Fibroblast of upper back skin (primary cell): ENCODE measurements at regions not wholly inside any gene's neighbourhood (a gene's known extent, or its start where the extent isn't known, plus 50 kb on each side); places are given as distances from the start of the nearest gene placed in this dataset.

Experiments used
- DNase-seq: peaks from one replicate; pipeline ENCODE4 v3.0.0-alpha.2; 2013

DNA sequence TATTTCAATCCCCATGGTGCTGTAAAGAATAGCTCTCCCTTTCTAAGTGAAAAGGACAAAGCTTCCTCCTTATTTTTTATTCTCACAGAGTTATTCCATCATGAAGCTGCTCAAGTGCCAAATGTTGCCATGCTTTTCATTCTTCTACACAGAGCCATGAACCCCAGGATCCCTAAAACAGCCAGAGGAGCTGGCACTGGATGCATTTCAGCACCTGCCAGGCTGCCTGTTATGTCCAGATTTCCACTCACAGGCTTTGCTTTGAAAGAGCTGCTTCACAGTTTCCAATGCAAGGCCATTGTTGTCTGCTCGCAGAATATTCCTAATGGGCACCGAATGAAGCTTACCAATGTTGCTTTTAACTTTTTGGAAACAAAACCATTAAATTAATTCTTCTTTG lies 256.2 kb upstream of the NPSR1 start:
- no peak for DNase-seq

DNA sequence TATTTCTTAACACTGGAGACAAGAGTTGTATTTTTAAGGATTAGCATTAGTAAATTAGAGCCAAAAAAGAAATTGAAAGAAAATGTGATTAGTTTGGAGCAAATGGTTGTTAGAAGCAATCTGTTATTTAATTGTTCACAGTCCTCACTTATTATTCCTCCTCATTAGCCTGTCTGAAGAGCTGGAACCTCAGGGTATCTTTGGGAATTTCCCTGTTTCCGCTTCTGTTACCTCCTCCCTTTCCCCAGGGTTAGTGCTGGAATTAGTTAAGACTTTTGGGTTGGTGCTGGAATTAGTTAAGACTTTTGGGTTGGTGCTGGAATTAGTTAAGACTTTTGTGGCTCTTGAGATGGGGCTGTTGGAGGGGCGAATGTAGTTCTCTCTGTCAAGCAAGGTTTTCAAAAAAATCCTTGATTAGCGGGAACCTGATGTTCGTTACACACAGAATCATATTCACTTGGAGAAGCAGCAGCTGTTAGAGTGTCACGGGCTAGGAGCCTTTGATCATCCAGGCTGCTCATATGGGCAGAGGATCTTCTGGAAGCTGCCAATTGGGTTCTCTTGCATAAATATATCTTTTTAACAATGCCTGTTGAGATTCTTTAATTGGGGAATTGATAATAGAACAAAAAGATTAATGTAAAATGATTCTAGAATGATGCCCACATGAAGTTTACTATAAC lies 251.0 kb upstream of the NPSR1 start:
- DNase-seq: no peak

DNA sequence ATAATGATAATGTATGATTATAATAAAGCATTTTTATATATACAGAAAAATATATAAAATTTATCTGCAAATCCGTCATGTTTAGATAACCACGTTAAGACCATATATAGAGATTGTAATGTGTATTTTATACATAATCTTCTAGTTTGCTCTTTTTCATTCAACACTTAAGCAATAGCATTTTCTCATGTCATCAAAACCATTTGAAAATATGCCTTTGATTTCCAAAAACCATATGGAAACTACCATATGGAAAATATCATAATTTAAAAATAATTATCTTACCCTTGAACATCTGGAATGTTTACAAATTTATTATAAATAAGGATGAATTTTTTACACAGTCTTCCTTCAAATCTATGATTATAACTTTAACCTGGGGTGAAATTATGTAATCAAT lies 250.4 kb upstream of the NPSR1 start:
- no peak for DNase-seq

DNA sequence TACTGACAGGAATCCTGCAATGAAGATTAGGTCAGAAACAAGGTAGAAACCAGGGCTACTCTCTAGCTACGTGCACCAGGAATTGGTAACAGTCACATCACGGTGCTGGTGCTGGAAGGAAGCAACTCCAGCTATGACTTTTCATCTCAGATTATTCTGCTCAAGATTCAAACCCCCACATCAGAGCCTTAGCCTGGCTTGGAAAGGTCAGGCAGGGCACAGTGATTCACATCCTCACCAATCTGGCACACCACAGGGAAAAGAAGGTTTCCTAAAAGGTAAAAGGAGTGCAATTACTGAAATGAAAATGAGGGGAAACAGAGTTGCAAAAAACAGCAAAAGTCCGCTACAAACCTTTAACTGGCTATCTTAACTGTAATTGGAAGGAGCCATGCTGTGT lies 240.2 kb upstream of the NPSR1 start:
- no peak for DNase-seq

DNA sequence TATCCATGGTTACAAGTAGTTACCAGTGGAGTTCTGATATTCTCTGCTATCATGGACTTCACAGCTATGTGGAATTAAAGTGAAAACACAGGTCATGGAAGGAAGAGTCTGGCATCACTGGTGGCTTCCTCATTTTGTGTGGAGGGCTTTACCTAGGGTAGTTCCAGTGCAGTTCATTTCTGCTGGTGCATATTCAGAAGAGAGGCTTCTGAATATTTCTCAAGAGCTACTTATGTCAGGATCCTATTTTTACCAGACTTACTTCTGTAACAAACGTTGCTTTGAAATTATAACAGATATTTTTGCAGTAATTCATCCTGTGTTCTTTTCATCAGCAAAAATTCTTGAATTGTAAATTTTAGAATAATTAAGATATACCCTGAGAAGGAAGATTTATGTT lies 236.5 kb upstream of the NPSR1 start:
- DNase-seq: no peak

DNA sequence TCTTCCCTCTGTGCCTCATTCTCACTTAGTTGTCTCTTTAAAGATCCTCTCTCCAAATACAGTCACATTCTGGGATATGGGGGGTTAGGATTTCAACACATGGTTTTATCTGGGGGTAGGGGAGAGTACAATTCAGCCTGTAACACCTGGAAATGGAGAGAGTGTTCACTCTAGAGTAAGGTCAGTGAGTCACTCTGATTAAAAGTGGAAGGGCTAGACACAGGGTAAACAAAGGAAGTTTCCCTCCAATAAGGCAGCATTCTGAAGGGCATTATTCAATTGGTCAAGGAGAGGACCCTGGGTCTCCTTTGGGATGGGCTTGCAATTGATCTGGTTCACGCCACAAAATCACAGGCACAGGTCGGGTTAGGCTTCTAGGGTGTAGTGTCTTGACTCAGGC lies 232.8 kb upstream of the NPSR1 start:
- DNase-seq: no peak

DNA sequence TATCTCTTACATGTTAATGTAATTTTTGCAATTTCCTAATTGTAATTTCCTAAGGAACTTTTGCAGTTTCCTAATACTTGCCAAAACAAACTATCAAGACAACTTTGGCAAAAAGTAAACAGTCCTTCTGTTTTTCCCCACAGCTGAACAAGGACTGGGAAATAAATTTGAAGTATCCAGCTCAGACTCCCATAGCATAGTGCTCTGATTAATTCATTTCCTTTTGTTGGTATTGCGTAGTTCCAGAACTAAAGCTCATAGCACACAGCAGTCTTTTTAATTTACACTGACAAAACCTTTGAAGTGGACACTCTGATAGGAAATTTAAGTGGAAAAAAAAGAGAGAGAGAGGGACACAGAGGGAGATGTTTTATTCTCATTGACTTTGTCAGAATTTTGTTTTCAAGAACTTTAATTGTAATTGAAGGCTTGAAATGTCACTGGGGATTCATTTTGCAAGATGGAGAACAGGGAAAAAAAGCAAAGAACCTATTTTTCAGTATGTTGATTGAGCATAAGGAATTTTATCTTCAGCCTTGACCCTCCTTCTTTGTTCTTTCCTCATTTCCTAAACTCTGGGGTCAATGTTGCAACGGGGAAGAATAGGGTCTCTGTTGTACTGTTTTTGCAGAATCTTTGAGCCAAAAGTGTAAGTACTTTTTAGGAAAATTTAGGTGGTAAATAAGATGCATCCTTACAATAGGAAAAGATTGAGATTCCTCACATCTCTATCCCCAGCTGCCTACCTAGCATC lies 232.2 kb upstream of the NPSR1 start:
- DNase-seq: no peak

DNA sequence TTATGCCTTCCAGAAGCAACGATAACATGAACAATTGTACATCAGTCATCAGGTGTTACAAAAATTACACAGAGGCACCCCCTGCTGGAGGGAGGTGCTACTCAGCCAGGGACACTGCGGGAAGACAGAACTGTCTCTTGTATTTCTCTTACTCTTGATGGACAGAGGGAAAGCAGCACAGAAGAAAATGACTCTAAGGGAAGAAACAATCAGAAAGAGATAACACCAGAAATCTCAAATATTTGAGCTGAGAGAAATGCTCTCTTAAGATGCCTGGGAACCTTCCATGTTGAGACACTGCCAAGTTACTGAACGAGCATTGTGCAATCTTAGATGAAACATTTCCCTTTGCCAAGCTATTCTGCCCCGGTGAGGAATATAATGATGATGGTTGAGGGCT lies 227.6 kb upstream of the NPSR1 start:
- DNase-seq: peak; percentile 62

DNA sequence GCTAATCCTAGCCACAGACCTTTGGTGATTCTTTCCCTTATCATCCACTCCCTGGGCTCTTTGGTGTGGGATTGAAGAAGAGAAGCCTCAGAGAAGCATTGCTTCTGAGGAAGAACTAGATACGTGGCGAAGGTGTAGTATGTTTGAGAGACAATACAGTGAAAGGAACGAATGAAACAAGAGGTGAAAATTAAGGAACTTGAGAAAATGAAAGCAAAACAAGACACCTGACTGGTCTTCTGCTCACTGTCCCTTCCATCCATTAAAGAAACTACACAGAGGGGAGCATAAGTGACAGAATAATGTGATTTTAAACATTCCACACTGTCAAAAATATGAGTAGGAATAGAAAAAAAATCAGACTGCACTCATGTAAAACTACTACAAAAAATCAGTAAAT lies 219.6 kb upstream of the NPSR1 start:
- DNase-seq: no peak

DNA sequence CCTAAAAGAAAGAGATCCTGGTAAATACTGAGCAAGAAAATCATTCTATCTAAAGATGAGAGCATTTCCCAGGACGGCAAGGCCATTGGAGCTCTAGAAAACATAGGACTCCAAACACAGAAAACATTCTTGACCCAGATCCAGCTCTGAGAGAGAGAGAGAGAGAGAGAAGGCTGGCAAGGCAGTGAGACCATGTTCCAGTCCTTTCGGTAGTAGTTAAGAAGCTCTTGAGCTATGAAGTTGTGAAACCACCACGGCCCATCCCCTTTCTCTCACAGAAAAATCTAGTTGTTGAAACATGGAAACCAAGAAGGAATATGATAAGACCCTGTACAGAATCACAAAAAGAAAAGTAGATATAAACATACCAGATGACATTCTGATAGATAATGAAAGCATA lies 212.4 kb upstream of the NPSR1 start:
- DNase-seq: no peak

DNA sequence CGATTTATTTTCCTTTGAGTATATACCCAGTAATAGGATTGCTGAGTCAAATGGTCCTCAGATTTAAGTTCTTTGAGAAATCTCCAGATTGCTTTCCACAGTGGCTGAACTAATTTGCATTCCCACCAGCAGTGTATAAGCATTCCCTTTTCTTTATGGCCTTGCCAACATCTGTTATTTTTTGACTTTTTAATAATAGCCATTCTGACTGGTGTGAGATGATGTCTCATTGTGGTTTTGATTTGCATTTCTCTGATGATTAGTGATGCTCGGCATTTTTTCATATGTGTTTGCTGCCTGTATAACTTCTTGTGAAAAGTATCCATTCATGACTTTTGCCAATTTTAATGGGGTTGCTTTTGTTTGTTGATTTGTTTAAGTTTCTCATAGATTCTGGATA lies 209.5 kb upstream of the NPSR1 start:
- DNase-seq: peak; percentile 41

DNA sequence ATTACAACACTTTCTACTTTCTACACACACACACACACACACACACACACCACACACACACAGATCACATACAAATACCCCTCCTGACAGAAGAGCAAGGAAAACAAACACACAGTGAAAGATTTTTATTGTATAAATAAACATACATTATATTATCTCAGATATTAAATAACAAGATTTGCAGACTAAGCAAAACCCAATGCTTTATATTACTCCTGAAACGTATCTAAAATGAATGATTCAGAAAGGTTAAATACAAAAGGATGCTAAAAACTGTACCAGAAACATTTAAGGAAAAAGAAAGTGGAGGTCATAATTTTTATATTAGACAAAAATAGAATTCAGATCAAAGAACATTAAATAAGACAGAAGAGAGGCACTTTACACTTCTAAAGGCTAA lies 208.3 kb upstream of the NPSR1 start:
- DNase-seq: no peak

DNA sequence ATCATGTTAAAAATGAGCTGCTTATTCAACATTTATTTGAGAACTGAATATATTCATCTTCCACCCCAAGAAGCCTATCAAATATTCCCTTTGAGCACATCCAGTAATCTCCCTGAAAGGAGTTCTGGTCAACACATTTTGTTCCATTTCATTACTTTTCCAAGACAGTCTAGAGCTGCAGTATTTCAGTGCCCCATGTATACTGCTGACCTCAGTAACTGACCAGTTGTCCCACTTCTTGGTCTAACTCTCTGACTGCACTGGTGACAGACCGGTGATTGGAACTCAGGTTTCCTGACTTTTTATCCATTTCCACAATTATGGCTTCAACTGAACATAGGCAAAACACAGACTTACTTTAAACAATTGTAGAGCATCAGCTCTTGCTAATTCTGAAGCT lies 206.8 kb upstream of the NPSR1 start:
- DNase-seq: no peak

DNA sequence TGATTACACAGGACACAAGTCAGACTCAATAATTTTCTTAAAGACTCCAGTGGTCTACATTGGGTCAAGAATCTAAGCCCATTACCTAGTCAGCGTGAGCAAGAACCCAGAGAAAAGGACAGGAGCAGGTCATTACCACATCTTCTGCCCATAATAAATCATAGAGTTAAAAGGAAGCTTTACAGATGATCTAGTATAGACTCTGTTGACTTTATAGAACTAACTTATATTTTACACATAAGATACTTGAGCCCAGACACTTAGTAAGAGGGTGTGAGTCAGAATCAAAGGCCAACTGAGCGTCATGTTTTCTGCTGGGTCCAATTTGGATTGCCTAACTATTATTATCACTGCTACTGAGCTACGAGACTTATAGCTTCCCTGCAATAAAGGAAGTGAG lies 206.1 kb upstream of the NPSR1 start:
- peak; percentile 46 for DNase-seq

DNA sequence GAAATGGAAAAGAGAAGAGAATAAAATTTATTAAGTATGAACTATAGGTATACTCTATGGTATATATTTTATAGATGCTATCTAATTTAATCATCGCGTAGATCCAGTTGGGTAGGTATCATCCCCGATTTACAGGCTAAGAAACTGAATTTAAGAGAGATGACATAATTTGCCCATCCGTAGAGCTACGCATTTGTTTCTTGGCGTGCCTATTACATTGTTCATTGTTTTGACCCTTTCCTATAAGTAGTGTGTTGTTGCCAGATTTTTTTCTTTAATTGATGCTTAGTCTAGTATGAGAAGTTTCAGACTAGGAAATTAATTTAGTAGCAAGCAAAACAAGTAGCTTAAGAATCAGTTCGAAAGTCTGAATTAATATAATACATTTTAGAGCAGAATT lies 205.7 kb upstream of the NPSR1 start:
- DNase-seq: no peak

DNA sequence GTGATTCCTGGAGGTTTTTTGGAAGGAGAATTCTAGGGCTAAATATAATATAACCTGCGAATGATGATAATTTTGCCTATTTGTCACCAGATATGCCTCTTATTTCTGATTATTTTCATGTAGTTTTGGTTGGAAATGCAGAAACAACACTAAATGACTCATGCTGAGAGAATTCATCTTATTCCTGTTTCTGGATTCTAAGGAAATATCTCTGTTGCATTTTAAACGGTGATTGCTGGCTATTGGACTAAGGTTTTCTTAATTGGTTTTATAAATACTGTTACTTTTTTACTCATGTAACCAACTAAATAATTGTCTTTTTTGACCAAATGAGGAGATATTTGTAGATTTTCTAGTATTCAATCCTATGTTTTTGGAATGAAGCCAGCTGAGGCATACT lies 204.9 kb upstream of the NPSR1 start:
- peak; percentile 45 for DNase-seq

DNA sequence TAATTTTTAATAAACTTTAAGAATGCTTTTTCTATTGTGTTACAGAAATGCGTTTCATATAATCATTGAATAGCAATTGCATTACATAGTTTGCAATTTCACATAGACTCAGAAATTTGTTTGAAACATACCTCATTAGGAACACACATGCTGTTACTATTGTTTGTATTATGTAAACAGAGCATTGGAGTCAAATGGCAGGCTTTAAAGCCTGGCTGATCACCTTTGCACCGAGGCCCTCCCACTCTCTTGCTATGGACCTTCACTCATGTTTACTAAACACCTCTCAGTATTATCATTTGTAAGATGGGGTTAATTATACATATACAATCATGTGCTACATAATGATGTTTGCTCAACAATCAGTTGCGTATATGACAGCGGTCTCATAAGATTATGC lies 203.6 kb upstream of the NPSR1 start:
- no peak for DNase-seq

DNA sequence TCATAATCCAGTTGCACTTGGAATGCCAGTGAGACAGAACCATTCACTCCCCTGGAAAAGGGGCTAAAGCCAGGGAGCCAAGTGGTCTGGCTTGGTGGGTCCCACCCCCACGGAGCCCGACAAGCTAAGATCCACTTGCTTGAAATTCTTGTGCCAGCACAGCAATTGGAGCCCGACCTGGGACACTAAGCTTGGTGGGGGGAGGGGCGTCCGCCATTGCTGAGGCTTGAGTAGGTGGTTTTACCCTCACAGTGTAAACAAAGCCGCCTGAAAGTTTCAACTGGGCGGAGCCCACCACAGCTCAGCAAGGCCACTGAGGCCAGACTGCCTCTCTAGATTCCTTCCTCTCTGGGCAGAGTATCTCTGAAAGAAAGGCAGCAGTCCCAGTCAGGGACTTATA lies 200.7 kb upstream of the NPSR1 start:
- no peak for DNase-seq

DNA sequence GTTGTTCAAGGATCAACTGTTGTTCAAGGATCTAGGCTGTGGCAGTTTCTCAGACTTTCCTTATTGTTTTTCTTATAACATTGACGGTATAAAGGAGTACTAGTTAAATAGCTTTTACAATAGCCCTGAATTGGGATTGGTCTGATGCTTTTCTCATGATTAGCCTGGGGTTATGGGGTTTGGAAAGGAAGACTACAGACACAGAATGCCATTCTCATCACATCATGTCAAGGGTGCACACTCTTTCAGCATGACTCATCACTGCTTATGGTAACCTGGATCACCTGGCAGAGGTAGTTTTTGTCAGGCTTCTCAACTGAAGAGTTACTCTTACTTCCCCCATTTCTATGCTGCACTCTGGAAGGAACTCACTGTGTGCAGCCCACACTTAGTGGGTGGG lies 194.2 kb upstream of the NPSR1 start:
- DNase-seq: no peak

DNA sequence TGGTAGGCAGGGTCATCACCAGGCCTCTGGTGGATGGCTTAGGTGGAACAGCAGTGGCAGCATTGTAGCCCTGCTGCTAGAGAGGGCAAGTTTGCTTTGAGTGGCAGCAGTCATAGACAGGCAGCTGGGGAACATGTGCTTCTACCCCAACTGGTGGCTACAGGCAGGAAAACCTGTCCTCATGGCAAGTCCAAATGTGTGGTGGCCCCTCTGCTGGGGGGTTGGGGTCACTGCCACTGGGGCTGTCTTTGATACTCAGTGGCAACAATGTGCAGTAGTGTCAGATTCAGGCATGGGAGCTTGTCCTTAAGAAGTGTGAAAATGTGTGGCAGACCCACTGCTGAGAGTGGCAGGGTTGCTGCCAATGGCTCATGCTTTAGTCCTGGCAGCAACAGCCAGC lies 186.2 kb upstream of the NPSR1 start:
- DNase-seq: no peak

DNA sequence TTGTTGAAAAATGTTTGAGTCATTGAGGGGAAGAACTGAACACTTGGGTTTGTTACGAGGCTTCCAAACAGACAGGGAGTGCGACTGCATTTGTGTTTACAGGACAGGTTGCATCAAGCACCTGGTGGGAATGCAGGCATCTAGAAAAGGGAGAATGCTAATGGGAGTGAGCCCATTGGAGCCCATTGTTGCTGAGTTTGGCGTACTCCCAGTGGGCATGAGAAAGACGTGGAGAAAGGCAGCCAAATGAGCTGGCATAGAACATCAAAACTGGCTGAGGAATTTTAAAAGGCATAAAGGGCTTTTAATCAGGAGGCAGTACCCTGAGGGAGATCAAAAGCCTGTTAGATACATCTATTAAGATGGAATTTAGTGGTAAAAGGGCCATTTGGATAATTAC lies 171.6 kb upstream of the NPSR1 start:
- DNase-seq: no peak

DNA sequence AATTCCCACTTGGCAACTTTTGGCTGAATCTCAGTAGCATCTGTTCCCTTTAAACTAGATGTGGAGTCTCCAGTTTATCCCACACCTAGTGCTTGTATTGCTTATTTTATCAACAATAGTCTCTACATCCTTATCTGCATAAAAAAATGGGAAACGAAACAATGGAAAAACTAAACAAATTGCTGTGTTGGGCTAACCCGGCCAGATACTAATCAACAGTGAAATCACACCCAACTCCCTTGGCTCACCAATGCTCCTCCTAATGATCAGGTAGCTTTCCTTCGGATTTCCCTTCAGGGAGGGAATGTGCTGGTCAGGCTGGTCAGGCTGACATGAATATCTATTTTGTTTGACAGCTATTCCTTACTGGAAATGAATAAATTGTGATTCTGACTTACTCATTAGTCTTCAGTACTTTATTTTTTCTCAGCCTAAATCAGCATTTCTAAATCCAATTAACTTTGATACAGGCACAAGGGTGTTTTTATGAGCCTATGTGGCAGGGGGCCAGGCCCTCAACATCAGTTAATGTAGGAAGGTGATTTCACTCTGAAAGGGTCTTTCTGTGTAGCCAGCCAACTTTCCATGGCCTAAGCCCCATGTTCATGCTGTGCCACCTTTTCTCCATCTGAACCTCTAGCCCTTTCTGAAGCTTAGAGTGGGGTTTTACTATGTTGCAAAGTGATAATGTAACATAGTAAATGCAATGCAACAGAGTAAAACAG lies 170.5 kb upstream of the NPSR1 start:
- no peak for DNase-seq

DNA sequence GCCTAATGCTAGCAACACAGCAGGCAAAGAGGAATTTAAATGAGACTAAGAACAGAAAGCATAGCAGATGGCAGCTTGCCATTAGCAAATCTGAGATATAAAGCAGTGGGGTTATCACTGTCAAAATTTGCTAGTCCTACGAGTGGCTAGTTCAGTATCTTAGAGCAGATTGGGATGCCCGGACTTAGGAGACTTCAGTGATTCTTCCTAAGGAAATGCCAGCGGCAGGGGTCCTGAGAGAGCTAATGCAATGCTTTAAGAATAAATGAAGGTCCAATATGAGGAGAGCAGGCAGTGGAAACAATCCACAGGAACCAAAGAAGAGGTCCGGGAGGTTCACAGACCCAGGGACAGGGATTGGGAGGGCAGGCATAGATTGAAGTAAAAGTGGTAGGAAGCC lies 169.3 kb upstream of the NPSR1 start:
- DNase-seq: no peak

DNA sequence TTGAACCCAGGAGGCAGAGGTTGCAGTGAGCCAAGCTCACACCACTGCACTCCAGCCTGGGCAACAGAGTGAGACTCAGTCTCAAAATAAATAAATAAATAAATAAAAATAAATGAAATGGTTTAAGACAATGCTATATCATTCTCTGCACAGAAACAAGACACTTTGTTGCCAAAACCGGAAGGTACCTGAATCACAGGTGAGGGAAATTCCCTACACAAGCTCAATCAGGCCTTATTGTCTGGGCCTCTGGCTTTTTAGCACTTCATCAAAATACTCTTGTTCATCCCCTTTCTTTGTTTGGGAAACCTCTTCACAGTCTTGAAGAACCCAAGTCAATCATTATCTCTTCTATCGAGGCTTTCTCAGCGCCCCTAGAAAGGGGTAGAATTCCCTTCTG lies 166.1 kb upstream of the NPSR1 start:
- DNase-seq: no peak
